ENCODE measurements at regions not wholly inside any gene's neighbourhood (a gene's known extent, or its start where the extent isn't known, plus 50 kb on each side); places are given as distances from the start of the nearest gene placed in this dataset.

GRCh38 chr6:166025149-166025898, 142.3 kb downstream of the TBXT start:
- H3K4me3 ChIP-seq = no peak overlapping the region
- H3K4me1 ChIP-seq = no peaks in the 10 kb centered on the region
- H3K27ac ChIP-seq = no peak overlapping the region
- no peak for DNase-seq
- H3K27me3 ChIP-seq = no peaks in the 10 kb centered on the region
- TF ChIP-seq CTCF (IDR thresholded peaks at IDR 0.05) (no peak), POLR2A (IDR thresholded peaks at IDR 0.05) (no peak)
- no peaks in the 10 kb centered on the region for H3K9me3 ChIP-seq
- H3K36me3 ChIP-seq = no peaks in the 10 kb centered on the region
- intact Hi-C loops (cut with DNase I; ENCODE audit: low total_unique reads) = no loop called here

- no peaks in the 10 kb centered on the region for H3K4me1 ChIP-seq
- DNase-seq = no peak
- intact Hi-C loops (cut with DNase I; ENCODE audit: low total_unique reads) = no loop called here
Observed at GRCh38 chr6:166024252-166024651, 143.4 kb downstream of the TBXT start.

GRCh38 chr6:166023273-166023989, 144.2 kb downstream of the TBXT start:
- H3K4me1 ChIP-seq = no peaks in the 10 kb centered on the region
- no peak overlapping the region for H3K27ac ChIP-seq
- H3K36me3 ChIP-seq = no peaks in the 10 kb centered on the region
- TF ChIP-seq CTCF (IDR thresholded peaks at IDR 0.05) = no peak
- TF ChIP-seq POLR2A (IDR thresholded peaks at IDR 0.05) = no peak
- H3K27me3 ChIP-seq = no peaks in the 10 kb centered on the region
- no peaks in the 10 kb centered on the region for H3K9me3 ChIP-seq
- intact Hi-C loops (cut with DNase I; ENCODE audit: low total_unique reads) = no loop called here
- no peak overlapping the region for H3K4me3 ChIP-seq
- DNase-seq = no peak

More at GRCh38 chr6:166024252-166024651, 143.4 kb downstream of the TBXT start:
- Histone ChIP-seq H3K36me3 (no peaks in the 10 kb centered on the region), H3K9me3 (no peaks in the 10 kb centered on the region), H3K27me3 (no peaks in the 10 kb centered on the region), H3K27ac (no peak overlapping the region), H3K4me3 (no peak overlapping the region)
- TF ChIP-seq POLR2A (IDR thresholded peaks at IDR 0.05) (no peak), CTCF (IDR thresholded peaks at IDR 0.05) (no peak)

- H3K4me1 ChIP-seq = no peaks in the 10 kb centered on the region
- no peak overlapping the region for H3K27ac ChIP-seq
- no peak for TF ChIP-seq CTCF (IDR thresholded peaks at IDR 0.05)
- TF ChIP-seq POLR2A (IDR thresholded peaks at IDR 0.05) = no peak
- DNase-seq = no peak
- no peaks in the 10 kb centered on the region for H3K36me3 ChIP-seq
- no peak overlapping the region for H3K4me3 ChIP-seq
- intact Hi-C loops (cut with DNase I; ENCODE audit: low total_unique reads) = no loop called here
- H3K9me3 ChIP-seq = no peaks in the 10 kb centered on the region
- no peaks in the 10 kb centered on the region for H3K27me3 ChIP-seq
Observed at GRCh38 chr6:166021429-166021828, 146.2 kb downstream of the TBXT start.

GRCh38 chr6:166019214-166019613, 148.4 kb downstream of the TBXT start:
- no peak overlapping the region for H3K4me3 ChIP-seq
- no peaks in the 10 kb centered on the region for H3K27me3 ChIP-seq
- no peak for TF ChIP-seq POLR2A (IDR thresholded peaks at IDR 0.05)
- TF ChIP-seq CTCF (IDR thresholded peaks at IDR 0.05) = no peak
- H3K9me3 ChIP-seq = no peaks in the 10 kb centered on the region
- no peak for DNase-seq
- H3K27ac ChIP-seq = no peak overlapping the region
- intact Hi-C loops (cut with DNase I; ENCODE audit: low total_unique reads) = no loop called here
- H3K36me3 ChIP-seq = no peaks in the 10 kb centered on the region
- H3K4me1 ChIP-seq = no peaks in the 10 kb centered on the region

All from uterus (tissue), 3 donors.